Tibial artery (tissue), 4 donors: ENCODE measurements at regions not wholly inside any gene's neighbourhood (a gene's known extent, or its start where the extent isn't known, plus 50 kb on each side); places are given as distances from the start of the nearest gene placed in this dataset.

Source experiments
- DNase-seq, 2 donors: peaks; one replicate each; pipeline ENCODE4 v3.0.0-alpha.2; 2019
- H3K27ac ChIP-seq, 2 donors: fragments of 200-600 bp; sonication (generic) in 1 of 2; 1 replicate in 1 of 2; 2 replicates in 1 of 2; pipeline ENCODE4 v1.5.1; 2018 to 2019; ENCODE audit warnings: mild to moderate bottlenecking in 1 of 2
- H3K27me3 ChIP-seq, 2 donors: fragments of 200-600 bp; sonication (generic) in 1 of 2; one replicate each; pipeline versions ENCODE4 v1.5.1 to v1.6.0; 2016 to 2019
- H3K36me3 ChIP-seq, 3 donors: fragments of 200-600 bp; sonication (generic) in 2 of 3; one replicate each; pipeline ENCODE4 v1.5.1; 2016 to 2019; ENCODE audit warnings: mild to moderate bottlenecking in 2 of 3
- H3K4me1 ChIP-seq, 4 donors: fragments of 200-600 bp; sonication (generic) in 2 of 4; 1 replicate in 3 of 4; 2 replicates in 1 of 4; pipeline ENCODE4 v1.5.1; 2016 to 2019
- H3K4me3 ChIP-seq, 2 donors: fragments of 200-600 bp; sonication (generic) in 1 of 2; 1 replicate in 1 of 2; 2 replicates in 1 of 2; pipeline ENCODE4 v1.5.1; 2018 to 2019; ENCODE audit warnings: mild to moderate bottlenecking in 2 of 2
- H3K9me3 ChIP-seq, 3 donors: fragments of 200-600 bp; sonication (generic) in 1 of 3; one replicate each; pipeline ENCODE4 v1.5.1; 2016 to 2019
- intact Hi-C: fragments of 100-400 bp; cut with DNase I; formaldehyde crosslinking; loops from one replicate; pipeline ENCODE4 v1.15.0; 2023; ENCODE audit warnings: low total_unique reads
- TF ChIP-seq, protein P1 (sequence below), 2 experiments: fragments of 200-600 bp in 1 of 2; fragments of 450-650 bp in 1 of 2; IDR thresholded peaks; one replicate each; pipeline ENCODE4 v1.5.1; 2017 to 2019; ENCODE audit warnings: antibody characterized with exemption in 2 of 2, mild to moderate bottlenecking in 1 of 2, moderate library complexity in 1 of 2

- Histone ChIP-seq H3K9me3 (no peaks in the 10 kb centered on the region), H3K4me3 (no peak overlapping the region), H3K27ac (no peak overlapping the region), H3K27me3 (peaks cover 0 to 25% of the 10 kb centered on the region in 2 donors), H3K36me3 (no peaks in the 10 kb centered on the region), H3K4me1 (no peaks in the 10 kb centered on the region)
- no peak for DNase-seq
- intact Hi-C loops: no loop called here
- TF ChIP-seq, protein P1, sequence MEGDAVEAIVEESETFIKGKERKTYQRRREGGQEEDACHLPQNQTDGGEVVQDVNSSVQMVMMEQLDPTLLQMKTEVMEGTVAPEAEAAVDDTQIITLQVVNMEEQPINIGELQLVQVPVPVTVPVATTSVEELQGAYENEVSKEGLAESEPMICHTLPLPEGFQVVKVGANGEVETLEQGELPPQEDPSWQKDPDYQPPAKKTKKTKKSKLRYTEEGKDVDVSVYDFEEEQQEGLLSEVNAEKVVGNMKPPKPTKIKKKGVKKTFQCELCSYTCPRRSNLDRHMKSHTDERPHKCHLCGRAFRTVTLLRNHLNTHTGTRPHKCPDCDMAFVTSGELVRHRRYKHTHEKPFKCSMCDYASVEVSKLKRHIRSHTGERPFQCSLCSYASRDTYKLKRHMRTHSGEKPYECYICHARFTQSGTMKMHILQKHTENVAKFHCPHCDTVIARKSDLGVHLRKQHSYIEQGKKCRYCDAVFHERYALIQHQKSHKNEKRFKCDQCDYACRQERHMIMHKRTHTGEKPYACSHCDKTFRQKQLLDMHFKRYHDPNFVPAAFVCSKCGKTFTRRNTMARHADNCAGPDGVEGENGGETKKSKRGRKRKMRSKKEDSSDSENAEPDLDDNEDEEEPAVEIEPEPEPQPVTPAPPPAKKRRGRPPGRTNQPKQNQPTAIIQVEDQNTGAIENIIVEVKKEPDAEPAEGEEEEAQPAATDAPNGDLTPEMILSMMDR (IDR thresholded peaks at IDR 0.05): no peak
These were observed 118.7 kb upstream of the RUNX3 start for GRCh38 chr1:25048728-25049127.

- peaks cover 0 to 18% of the 10 kb centered on the region in 2 donors for H3K27me3 ChIP-seq
- intact Hi-C loops: no loop called here
- no peaks in the 10 kb centered on the region for H3K9me3 ChIP-seq
These were observed 117.6 kb upstream of the RUNX3 start for GRCh38 chr1:25047506-25048240.

DNA sequence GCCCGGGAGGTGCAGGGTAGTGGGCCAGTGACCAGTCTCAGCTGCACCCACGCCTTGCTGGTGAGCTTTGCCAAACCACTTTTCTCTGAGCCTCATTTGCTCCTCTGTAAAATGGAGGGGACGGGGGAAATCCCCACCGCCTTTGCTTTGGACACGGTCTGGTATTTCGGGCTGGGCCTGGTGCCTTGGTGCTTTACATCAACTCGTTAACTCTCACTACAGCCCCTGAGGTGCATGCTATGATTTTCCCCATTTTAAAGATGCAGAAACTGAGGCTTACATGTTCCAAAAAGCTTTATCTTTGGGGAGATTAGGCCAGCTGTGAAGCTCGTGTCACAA, 116.1 kb upstream of the RUNX3 start:
- no peak for DNase-seq
- TF ChIP-seq, protein P1 (IDR thresholded peaks at IDR 0.05): no peak
- peaks cover 0 to 20% of the 10 kb centered on the region in 2 donors for H3K27me3 ChIP-seq
- H3K4me3 ChIP-seq: no peak overlapping the region
- H3K36me3 ChIP-seq: no peaks in the 10 kb centered on the region
- H3K9me3 ChIP-seq: no peaks in the 10 kb centered on the region
- intact Hi-C loops: no loop called here
- H3K27ac ChIP-seq: no peak overlapping the region
- H3K4me1 ChIP-seq: no peaks in the 10 kb centered on the region

More at GRCh38 chr1:25047506-25048240, 117.6 kb upstream of the RUNX3 start:
- TF ChIP-seq, protein P1 (IDR thresholded peaks at IDR 0.05): no peak
- no peaks in the 10 kb centered on the region for H3K36me3 ChIP-seq
- no peak overlapping the region for H3K27ac ChIP-seq
- H3K4me3 ChIP-seq: no peak overlapping the region
- no peaks in the 10 kb centered on the region for H3K4me1 ChIP-seq
- no peak for DNase-seq

GRCh38 chr1:25045480-25046193, 115.6 kb upstream of the RUNX3 start:
- H3K27me3 ChIP-seq: peaks cover 0 to 25% of the 10 kb centered on the region in 2 donors
- TF ChIP-seq, protein P1 (IDR thresholded peaks at IDR 0.05): no peak
- H3K4me3 ChIP-seq: no peak overlapping the region
- intact Hi-C loops: no loop called here
- no peak overlapping the region for H3K27ac ChIP-seq
- no peaks in the 10 kb centered on the region for H3K4me1 ChIP-seq
- no peaks in the 10 kb centered on the region for H3K9me3 ChIP-seq
- DNase-seq: no peak
- H3K36me3 ChIP-seq: no peaks in the 10 kb centered on the region

- Histone ChIP-seq H3K9me3 (no peaks in the 10 kb centered on the region), H3K27ac (no peak overlapping the region), H3K27me3 (peaks cover 0 to 39% of the 10 kb centered on the region in 2 donors), H3K4me1 (no peaks in the 10 kb centered on the region), H3K36me3 (no peaks in the 10 kb centered on the region), H3K4me3 (no peak overlapping the region)
- intact Hi-C loops: no loop called here
- DNase-seq: no peak
- TF ChIP-seq, protein P1 (IDR thresholded peaks at IDR 0.05): no peak
These were observed 113.1 kb upstream of the RUNX3 start for GRCh38 chr1:25043228-25043580.
